ENCODE measurements at regions not wholly inside any gene's neighbourhood (a gene's known extent, or its start where the extent isn't known, plus 50 kb on each side); places are given as distances from the start of the nearest gene placed in this dataset.

DNA sequence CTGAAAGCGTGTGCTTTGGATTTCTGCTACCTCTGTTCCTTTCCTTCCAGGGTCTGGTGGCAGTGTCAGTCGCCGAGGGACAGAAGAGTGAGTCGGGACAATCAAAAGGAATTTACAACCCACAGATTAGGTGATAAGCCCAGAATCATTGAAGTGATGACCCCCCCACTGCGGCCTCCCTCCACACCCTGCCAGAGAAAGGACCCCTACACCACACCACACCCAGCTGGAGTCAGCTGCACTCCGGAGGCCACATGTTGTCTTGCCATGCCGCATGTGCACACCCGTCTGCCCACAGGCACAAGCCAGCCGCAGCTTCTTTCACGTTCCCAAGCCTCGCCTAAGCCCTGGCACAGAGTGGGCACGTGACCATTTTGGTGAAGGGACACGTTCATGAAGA, 366.8 kb upstream of the SALL3 start:
- TF ChIP-seq, protein P1, sequence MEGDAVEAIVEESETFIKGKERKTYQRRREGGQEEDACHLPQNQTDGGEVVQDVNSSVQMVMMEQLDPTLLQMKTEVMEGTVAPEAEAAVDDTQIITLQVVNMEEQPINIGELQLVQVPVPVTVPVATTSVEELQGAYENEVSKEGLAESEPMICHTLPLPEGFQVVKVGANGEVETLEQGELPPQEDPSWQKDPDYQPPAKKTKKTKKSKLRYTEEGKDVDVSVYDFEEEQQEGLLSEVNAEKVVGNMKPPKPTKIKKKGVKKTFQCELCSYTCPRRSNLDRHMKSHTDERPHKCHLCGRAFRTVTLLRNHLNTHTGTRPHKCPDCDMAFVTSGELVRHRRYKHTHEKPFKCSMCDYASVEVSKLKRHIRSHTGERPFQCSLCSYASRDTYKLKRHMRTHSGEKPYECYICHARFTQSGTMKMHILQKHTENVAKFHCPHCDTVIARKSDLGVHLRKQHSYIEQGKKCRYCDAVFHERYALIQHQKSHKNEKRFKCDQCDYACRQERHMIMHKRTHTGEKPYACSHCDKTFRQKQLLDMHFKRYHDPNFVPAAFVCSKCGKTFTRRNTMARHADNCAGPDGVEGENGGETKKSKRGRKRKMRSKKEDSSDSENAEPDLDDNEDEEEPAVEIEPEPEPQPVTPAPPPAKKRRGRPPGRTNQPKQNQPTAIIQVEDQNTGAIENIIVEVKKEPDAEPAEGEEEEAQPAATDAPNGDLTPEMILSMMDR (IDR thresholded peaks at IDR 0.05; ENCODE audit: low read depth, low read length, poor library complexity, severe bottlenecking) = no peak
- TF ChIP-seq EZH2phosphoT487 (IDR thresholded peaks at IDR 0.05; ENCODE audit: borderline replicate concordance, low read length) = no peak
